ENCODE measurements at regions not wholly inside any gene's neighbourhood (a gene's known extent, or its start where the extent isn't known, plus 50 kb on each side); places are given as distances from the start of the nearest gene placed in this dataset.

DNA sequence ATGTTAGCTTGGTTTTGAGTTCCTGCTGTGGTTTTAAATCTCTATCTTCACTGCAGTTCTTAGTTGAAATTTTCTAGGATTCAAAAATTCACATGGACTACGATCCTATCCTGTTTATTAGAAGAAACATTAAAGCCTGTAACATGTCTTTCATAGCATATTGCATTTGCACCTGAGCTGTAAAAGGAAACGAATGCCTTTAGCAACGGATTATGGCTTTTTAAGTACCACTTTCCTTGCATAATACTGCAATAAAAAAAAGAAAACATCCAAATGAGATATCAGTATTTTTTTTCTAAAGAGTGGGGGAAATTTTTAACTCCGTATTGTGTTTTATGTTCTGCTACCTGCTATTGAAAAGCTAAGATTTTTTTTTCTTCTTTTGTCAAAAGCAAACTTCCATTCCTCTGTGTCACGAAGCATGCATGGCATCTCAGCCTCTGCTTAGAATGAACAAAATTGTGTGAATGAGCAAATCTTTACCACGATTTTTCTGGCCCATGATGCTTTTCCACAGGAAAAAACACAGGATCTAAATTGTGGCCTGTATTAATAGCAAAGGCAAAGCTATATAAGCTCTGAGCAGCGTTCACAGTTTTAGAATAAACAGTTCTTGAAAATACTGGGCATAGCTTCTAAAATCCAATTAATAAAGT is 110.0 kb upstream of the CDIN1 start:
- no peak for DNase-seq (ENCODE audit: low spot score)

GRCh38 chr15:36472672-36473071 is 106.8 kb upstream of the CDIN1 start:
- no peak for DNase-seq (ENCODE audit: low spot score)

- no peak for DNase-seq (ENCODE audit: low spot score)
Observed at GRCh38 chr15:36478561-36478960, 100.9 kb upstream of the CDIN1 start.

GRCh38 chr15:36479200-36479896 is 100.1 kb upstream of the CDIN1 start:
- DNase-seq (ENCODE audit: low spot score): no peak

GRCh38 chr15:36481156-36481555 is 98.3 kb upstream of the CDIN1 start:
- DNase-seq (ENCODE audit: low spot score): no peak

DNA sequence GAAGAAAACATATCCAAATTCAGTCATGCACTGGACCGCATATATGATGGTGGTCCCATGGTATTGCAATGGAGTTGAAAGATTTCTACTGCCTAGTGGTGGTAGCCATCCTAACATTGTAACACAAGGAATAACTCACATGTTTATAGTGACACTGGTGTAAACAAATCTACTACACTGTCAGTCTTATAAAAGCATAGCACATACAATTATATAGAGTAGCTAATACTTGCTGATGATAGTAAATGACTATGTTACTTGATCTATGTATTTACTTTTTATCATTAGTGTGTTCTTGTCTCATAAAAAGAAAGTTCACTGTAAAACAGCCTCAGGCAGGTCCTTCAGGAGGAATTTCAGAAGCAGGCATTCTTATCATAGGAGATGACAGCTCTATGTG is 96.0 kb upstream of the CDIN1 start:
- DNase-seq (ENCODE audit: low spot score): no peak

- DNase-seq (ENCODE audit: low spot score): no peak
Observed at GRCh38 chr15:36484038-36484778, 95.2 kb upstream of the CDIN1 start.

DNA sequence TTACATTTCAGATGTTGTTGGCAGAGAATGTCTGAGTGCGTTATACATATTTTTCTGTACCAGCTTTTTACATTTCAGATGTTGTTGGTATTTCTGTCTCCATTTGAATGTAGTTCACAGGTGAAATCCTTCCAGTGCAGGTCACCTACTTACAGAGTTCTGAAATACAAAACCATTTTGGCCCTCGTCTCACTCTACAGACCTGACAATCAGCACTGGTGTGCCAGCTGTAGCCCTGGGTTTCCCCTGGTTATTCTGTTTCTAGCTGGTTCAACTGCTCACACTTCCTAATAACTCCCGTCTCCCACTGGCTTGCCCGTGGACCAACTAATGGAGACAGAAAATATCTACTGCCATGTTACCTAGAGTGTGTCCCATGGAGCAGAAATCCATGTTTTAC is 87.5 kb upstream of the CDIN1 start:
- no peak for DNase-seq (ENCODE audit: low spot score)

GRCh38 chr15:36495456-36495991 is 83.9 kb upstream of the CDIN1 start:
- DNase-seq (ENCODE audit: low spot score): no peak

DNA sequence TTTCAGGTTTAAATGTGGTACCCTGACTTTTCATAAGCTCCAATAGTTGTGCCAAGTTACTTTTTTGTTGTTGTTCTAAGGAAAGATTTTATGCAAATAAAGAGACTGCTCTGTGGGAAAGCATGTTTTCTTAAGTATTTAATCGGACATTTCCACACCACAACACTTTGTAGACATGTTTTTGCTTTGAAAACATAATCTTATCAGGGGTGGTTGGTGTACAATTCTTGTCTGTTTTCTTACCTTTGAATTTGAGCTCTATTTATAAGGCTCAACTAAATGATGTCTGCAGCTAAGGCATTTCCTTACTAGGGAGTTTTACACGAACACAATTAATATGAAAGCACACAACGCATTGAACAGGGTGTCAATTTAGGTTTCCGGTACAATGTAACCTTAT is 81.5 kb upstream of the CDIN1 start:
- no peak for DNase-seq (ENCODE audit: low spot score)

DNA sequence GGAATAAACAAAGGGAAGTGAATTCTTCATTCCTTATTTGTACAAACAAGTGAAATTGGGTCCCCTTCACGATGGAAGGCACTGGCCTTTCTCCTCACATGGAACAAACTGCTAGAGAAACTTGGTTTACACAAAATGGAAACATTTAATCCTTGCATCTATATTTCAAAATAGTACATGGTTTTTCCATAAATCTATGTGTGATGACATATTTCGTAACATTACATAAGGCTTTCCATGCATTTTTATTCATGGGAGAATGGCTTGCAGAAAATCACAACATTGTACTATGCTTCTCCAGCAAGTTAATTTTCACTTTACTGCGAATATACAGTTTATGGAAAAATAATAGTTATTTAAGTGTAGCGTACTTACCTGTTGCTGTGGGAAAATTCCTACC is 81.0 kb upstream of the CDIN1 start:
- DNase-seq (ENCODE audit: low spot score): no peak

DNA sequence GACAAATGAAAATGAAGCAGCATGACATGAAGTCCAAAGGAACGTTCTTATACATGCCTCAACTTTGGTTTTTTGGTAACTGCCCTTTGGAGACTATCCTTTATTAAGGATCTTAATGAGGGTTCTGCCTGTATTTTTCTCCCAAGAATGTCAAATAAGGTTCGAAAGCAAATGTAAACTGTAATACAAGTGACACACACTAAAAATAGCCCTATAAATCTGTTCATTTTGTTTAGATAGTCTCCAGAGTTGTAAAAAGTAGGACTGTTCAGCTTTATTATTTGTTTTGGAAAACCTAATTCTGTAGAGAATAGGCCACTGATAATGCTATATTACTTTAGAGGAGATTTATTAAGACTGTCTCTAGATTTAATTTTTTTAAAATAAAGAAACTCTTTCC is 80.5 kb upstream of the CDIN1 start:
- DNase-seq (ENCODE audit: low spot score): no peak

GRCh38 chr15:36499412-36500389 is 79.7 kb upstream of the CDIN1 start:
- no peak for DNase-seq (ENCODE audit: low spot score)

DNA sequence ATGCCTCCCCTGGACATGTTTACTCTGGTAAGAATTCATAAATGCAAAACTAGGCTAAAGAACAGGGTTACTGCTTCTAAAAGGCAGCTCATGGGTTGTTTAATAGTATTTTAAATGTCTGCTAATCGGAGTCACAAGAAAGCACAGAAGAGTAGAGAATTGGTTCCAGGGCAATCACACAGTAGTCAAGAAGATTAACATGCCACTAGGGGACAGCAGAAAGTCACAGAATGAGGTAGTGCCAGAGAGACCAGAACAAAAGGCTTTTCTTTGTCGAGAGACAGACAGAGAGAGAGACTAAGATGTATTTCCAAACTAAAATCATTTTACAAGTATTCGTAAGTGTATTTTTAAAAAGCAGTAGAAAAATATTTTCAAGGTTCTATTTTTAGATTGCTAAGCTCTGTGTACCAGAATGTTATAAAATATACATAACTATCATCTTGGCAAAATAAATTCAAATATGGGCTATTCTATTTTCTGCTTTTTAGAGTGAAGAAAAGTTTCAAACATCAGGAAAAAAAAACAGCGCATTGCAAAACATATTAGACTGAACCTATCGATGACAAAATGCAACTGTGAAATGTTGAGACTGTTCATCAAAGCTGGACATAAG is 78.3 kb upstream of the CDIN1 start:
- peak; percentile 93 for DNase-seq (ENCODE audit: low spot score)

DNA sequence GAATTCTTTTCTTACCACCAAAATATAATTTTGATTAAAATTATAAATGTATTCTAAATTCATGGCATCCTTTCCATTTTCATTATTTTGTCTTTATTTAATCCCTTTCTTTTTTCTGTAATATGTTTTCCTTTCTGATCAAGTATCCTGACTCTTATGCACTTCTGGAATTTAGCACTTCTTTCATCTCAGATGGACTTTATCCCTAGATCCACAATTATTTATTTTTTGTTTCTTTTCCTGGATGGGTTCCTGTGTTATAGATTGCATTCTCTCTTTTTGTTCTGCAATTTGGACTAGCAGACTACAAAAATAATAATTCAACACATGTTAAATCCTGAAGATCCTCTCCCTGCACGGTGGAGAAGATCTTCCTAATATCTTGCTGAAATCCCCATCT is 76.9 kb upstream of the CDIN1 start:
- no peak for DNase-seq (ENCODE audit: low spot score)

DNA sequence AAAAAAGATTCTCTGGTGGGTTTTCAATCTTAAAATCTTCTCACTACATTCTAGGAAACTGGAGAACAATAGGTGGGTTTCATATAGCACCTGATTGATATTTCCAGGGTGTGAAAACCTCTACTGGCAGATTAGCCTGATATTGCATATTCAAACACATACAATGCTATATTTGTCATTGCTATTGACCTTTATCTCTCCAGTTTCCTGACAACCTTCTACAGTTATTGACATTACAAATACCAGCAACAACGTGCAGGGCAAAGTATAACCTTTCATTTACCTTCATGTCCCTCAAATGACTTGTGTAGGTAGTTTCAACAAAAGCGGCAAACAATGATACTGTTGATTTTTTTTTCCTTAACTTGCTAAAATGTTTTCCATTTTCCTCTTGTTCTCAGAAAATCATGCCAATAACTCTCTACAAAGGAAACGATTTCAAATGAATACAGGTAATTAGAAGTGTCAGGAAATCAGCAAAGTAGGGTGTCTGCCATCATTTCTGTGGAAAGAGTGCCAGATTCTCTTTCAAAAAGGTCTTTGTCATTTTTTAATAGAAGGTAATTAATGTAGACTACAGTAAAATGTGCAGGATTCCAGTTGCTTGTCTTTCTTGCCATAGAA is 72.6 kb upstream of the CDIN1 start:
- no peak for DNase-seq (ENCODE audit: low spot score)

- no peak for DNase-seq (ENCODE audit: low spot score)
Observed at GRCh38 chr15:36507458-36507857, 72.0 kb upstream of the CDIN1 start.

GRCh38 chr15:36511594-36511993 is 67.8 kb upstream of the CDIN1 start:
- DNase-seq (ENCODE audit: low spot score): no peak

GRCh38 chr15:36517758-36518157 is 61.7 kb upstream of the CDIN1 start:
- DNase-seq (ENCODE audit: low spot score): no peak

GRCh38 chr15:36519067-36519466 is 60.4 kb upstream of the CDIN1 start:
- DNase-seq (ENCODE audit: low spot score): no peak

DNA sequence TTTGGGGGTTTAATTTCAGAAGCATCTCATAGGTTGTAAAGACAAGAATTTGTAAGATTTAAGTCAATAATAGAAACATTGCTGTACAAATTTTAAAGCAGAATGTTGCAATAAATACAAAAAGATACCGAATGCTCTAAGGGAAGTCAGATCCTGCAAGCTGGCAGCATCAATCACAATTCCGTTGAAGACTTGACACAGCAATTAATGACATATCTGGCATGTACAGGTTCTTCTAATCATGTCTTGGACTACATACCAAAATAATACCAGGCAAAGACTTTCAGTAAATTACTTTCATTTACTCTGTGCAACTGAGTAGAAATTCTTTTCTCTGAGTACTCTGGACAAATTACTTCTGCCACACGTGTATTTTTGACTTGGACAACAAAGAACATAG is 54.0 kb upstream of the CDIN1 start:
- no peak for DNase-seq (ENCODE audit: low spot score)
